ENCODE measurements at regions not wholly inside any gene's neighbourhood (a gene's known extent, or its start where the extent isn't known, plus 50 kb on each side); places are given as distances from the start of the nearest gene placed in this dataset.
A peak's percentile ranks its signal among the peaks of the same experiment; 100 is the strongest.
"Not testable (repeated sequence)": the region's sequence is repeated elsewhere in the genome, so short reads cannot be mapped to it uniquely, and the experiment has no call there.

DNA sequence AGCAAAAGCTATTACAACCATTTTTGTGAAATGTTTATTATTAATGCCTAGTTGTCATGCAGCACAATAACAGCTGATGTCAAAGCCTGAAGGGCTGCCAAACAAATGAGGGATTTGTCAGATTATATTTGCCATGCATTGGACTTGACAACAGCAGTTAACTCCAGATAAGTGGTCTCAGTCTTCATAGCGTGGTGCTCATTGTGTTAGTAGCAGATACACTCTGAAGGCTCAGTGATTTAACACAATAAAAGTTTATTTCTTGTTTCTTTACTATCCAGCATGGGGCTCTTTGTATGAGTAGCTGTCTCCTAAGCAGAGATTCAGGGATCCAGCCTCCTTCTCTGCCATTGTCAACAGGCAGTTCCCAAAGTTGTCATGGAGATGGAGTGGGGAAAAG, 76.0 kb upstream of the PTGFRN start:
- H3K36me3 ChIP-seq (ENCODE audit: control insufficient read depth in 2 of 2, insufficient read depth in 2 of 2, low read length in 2 of 2) = no peaks in the 10 kb centered on the region
- no peaks in the 10 kb centered on the region for H3K9me3 ChIP-seq (ENCODE audit: control insufficient read depth in 2 of 2, low read length in 2 of 2)
- H3K27ac ChIP-seq (ENCODE audit: low read length) = no peak overlapping the region
- no peaks in the 10 kb centered on the region for H3K27me3 ChIP-seq (ENCODE audit: control insufficient read depth in 1 of 2, insufficient read depth in 2 of 2, low read length in 2 of 2)
- no peak overlapping the region for H3K9ac ChIP-seq (ENCODE audit: low read length in 2 of 2)
- no peak overlapping the region for H3K4me3 ChIP-seq (ENCODE audit: low read length in 2 of 2)
- no peaks in the 10 kb centered on the region for H3K4me1 ChIP-seq (ENCODE audit: control insufficient read depth, insufficient read depth, low read length)

- Histone ChIP-seq H3K9me3 (ENCODE audit: control insufficient read depth in 2 of 2, low read length in 2 of 2) (no peaks in the 10 kb centered on the region), H3K4me1 (ENCODE audit: control insufficient read depth, insufficient read depth, low read length) (no peaks in the 10 kb centered on the region), H3K27me3 (ENCODE audit: control insufficient read depth in 1 of 2, insufficient read depth in 2 of 2, low read length in 2 of 2) (no peaks in the 10 kb centered on the region), H3K9ac (ENCODE audit: low read length in 2 of 2) (no peak overlapping the region), H3K27ac (ENCODE audit: low read length) (no peak overlapping the region), H3K36me3 (ENCODE audit: control insufficient read depth in 2 of 2, insufficient read depth in 2 of 2, low read length in 2 of 2) (no peaks in the 10 kb centered on the region), H3K4me3 (ENCODE audit: low read length in 2 of 2) (no peak overlapping the region)
Measured at GRCh38 chr1:116834595-116834994, 75.1 kb upstream of the PTGFRN start.

- H3K27me3 ChIP-seq (ENCODE audit: control insufficient read depth in 1 of 2, insufficient read depth in 2 of 2, low read length in 2 of 2) = no peaks in the 10 kb centered on the region
- H3K4me3 ChIP-seq (ENCODE audit: low read length in 2 of 2) = no peak overlapping the region
- H3K27ac ChIP-seq (ENCODE audit: low read length) = no peak overlapping the region
- no peaks in the 10 kb centered on the region for H3K9me3 ChIP-seq (ENCODE audit: control insufficient read depth in 2 of 2, low read length in 2 of 2)
- no peaks in the 10 kb centered on the region for H3K36me3 ChIP-seq (ENCODE audit: control insufficient read depth in 2 of 2, insufficient read depth in 2 of 2, low read length in 2 of 2)
- no peaks in the 10 kb centered on the region for H3K4me1 ChIP-seq (ENCODE audit: control insufficient read depth, insufficient read depth, low read length)
- H3K9ac ChIP-seq (ENCODE audit: low read length in 2 of 2) = no peak overlapping the region
Measured at GRCh38 chr1:116835161-116835560, 74.6 kb upstream of the PTGFRN start.

DNA sequence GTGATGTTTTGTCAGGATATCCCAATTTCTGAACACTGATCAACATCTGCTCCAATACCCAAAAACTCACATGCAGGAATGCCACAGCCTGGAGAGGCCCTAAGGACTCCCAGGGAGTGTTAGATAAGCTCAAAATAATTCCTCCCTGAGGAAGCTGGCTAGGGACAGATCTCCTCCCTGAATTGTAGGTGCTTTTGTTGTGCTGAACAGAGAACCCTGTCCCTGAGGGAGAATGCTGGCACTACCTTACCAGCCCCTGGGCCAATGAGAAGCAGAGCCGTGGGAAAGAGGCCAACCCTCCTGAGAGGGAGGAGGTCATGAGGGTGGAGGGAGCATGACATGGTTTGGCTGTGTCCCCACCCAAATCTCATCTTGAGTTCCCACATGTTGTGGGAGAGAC, 73.6 kb upstream of the PTGFRN start:
- no peaks in the 10 kb centered on the region for H3K27me3 ChIP-seq (ENCODE audit: control insufficient read depth in 1 of 2, insufficient read depth in 2 of 2, low read length in 2 of 2)
- no peak overlapping the region for H3K4me3 ChIP-seq (ENCODE audit: low read length in 2 of 2)
- H3K36me3 ChIP-seq (ENCODE audit: control insufficient read depth in 2 of 2, insufficient read depth in 2 of 2, low read length in 2 of 2) = no peaks in the 10 kb centered on the region
- H3K9me3 ChIP-seq (ENCODE audit: control insufficient read depth in 2 of 2, low read length in 2 of 2) = no peaks in the 10 kb centered on the region
- no peak overlapping the region for H3K27ac ChIP-seq (ENCODE audit: low read length)
- no peaks in the 10 kb centered on the region for H3K4me1 ChIP-seq (ENCODE audit: control insufficient read depth, insufficient read depth, low read length)
- no peak overlapping the region for H3K9ac ChIP-seq (ENCODE audit: low read length in 2 of 2)

DNA sequence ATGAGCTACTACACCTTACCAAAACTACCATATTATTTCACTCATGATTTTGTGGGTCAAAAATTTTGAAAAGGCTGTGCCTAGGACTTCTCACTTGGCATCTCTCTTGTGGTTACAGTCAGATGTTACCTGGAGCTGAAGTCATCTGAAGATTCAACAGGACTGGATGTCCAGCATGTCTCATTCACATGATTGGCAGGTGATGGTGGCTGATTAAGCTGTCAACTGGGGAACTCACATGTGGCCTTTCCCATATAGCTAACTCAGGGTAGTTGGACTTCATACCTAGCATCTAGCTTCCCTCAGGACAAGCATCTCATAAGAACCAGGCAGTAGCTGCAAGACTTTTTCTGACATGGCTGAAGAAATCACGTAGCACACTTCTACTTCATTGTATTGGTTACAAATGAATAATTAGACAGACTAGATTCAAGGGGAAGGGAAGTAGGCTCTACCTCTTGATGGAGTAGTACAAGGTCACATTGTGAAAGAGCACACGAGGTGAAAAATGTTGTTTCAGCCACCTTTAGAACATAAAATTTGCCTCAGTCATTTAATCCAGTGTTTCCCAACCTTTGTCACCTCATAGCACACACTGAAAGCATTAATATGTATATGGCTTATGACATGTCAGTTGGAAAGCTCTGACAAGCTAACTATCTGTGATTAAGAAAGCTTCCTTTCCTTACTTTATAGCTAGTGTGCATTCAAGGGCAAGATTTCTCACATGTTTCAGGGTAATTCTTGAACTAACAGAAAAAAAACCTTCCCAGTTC, 68.0 kb upstream of the PTGFRN start:
- H3K27ac ChIP-seq (ENCODE audit: low read length) = no peak overlapping the region
- no peak overlapping the region for H3K9ac ChIP-seq (ENCODE audit: low read length in 2 of 2)
- H3K4me3 ChIP-seq (ENCODE audit: low read length in 2 of 2) = no peak overlapping the region
- H3K27me3 ChIP-seq (ENCODE audit: control insufficient read depth in 1 of 2, insufficient read depth in 2 of 2, low read length in 2 of 2) = no peaks in the 10 kb centered on the region
- no peaks in the 10 kb centered on the region for H3K36me3 ChIP-seq (ENCODE audit: control insufficient read depth in 2 of 2, insufficient read depth in 2 of 2, low read length in 2 of 2)
- no peaks in the 10 kb centered on the region for H3K4me1 ChIP-seq (ENCODE audit: control insufficient read depth, insufficient read depth, low read length)
- no peaks in the 10 kb centered on the region for H3K9me3 ChIP-seq (ENCODE audit: control insufficient read depth in 2 of 2, low read length in 2 of 2)

DNA sequence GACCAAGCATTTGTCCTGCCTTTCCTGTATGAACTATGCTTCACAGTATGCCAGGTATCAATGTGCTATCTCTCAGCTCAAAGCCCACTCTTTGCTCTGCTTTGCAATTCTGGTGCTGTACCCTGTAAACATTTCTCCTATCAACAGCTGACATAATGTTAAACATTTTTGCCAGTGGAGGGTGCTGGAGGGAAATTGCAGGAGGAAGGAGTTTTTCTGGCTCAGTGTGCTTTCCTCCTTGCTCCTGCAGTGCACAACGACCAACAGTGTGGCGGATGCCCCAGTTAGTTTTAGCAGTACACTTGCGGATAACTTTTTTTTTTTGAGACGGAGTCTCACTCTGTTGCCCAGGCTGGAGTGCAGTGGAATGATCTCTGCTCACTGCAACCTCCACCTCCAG, 67.1 kb upstream of the PTGFRN start:
- no peak overlapping the region for H3K9ac ChIP-seq (ENCODE audit: low read length in 2 of 2)
- no peaks in the 10 kb centered on the region for H3K9me3 ChIP-seq (ENCODE audit: control insufficient read depth in 2 of 2, low read length in 2 of 2)
- peaks cover 2% of the 10 kb centered on the region for H3K4me1 ChIP-seq (ENCODE audit: control insufficient read depth, insufficient read depth, low read length)

DNA sequence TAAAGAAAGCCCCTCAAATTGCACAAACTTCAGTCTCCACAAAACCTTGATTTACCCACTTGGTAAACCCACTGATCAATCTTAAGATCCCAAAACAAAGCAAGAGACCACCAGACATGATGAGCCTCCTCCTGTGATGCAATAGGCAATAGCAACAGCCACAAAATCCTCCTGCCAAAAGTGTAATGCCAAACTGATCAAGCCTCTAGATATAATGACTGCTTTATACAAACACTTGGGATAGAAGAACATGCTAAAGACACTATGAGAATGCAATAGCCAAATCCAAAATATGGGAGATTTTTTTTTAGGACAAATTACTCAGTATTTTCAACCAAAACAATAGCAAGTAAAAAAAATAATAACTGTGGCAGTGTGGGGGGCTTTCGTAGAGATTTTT, 64.9 kb upstream of the PTGFRN start:
- no peak overlapping the region for H3K9ac ChIP-seq (ENCODE audit: low read length in 2 of 2)
- H3K4me1 ChIP-seq (ENCODE audit: control insufficient read depth, insufficient read depth, low read length) = peaks cover 5% of the 10 kb centered on the region
- H3K36me3 ChIP-seq (ENCODE audit: control insufficient read depth in 2 of 2, insufficient read depth in 2 of 2, low read length in 2 of 2) = no peaks in the 10 kb centered on the region
- H3K27ac ChIP-seq (ENCODE audit: low read length) = no peak overlapping the region
- H3K27me3 ChIP-seq (ENCODE audit: control insufficient read depth in 1 of 2, insufficient read depth in 2 of 2, low read length in 2 of 2) = no peaks in the 10 kb centered on the region
- H3K4me3 ChIP-seq (ENCODE audit: low read length in 2 of 2) = no peak overlapping the region
- no peaks in the 10 kb centered on the region for H3K9me3 ChIP-seq (ENCODE audit: control insufficient read depth in 2 of 2, low read length in 2 of 2)

More for the DNA sequence above, 67.1 kb upstream of the PTGFRN start:
- H3K4me3 ChIP-seq (ENCODE audit: low read length in 2 of 2) = no peak overlapping the region
- H3K27ac ChIP-seq (ENCODE audit: low read length) = no peak overlapping the region
- H3K36me3 ChIP-seq (ENCODE audit: control insufficient read depth in 2 of 2, insufficient read depth in 2 of 2, low read length in 2 of 2) = no peaks in the 10 kb centered on the region
- H3K27me3 ChIP-seq (ENCODE audit: control insufficient read depth in 1 of 2, insufficient read depth in 2 of 2, low read length in 2 of 2) = no peaks in the 10 kb centered on the region

DNA sequence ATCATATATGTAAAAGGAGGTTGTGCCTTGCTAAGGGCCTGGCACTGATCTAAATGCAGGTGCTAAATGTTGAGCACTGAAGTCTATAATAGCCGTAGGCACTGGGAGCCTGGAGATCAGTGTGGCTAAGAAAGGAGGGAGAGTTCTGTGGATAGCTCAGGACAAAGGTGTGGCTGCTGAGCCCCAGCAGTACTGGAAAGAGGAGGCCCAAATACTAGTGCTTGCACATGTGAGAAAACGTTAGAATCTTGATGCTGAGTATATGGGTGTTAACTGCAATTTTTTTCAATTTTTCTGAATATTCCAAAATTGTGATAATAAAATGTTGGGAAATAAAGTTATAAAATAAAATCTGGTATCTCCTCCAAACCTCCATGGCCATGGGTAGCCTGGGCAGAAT, 62.5 kb upstream of the PTGFRN start:
- H3K4me3 ChIP-seq (ENCODE audit: low read length in 2 of 2) = peak overlapping the region in 1 of 2 donors; percentile 35
- H3K27me3 ChIP-seq (ENCODE audit: control insufficient read depth in 1 of 2, insufficient read depth in 2 of 2, low read length in 2 of 2) = no peaks in the 10 kb centered on the region
- H3K27ac ChIP-seq (ENCODE audit: low read length) = no peak overlapping the region
- H3K36me3 ChIP-seq (ENCODE audit: control insufficient read depth in 2 of 2, insufficient read depth in 2 of 2, low read length in 2 of 2) = no peaks in the 10 kb centered on the region
- no peak overlapping the region for H3K9ac ChIP-seq (ENCODE audit: low read length in 2 of 2)
- peaks cover 5% of the 10 kb centered on the region for H3K4me1 ChIP-seq (ENCODE audit: control insufficient read depth, insufficient read depth, low read length)
- no peaks in the 10 kb centered on the region for H3K9me3 ChIP-seq (ENCODE audit: control insufficient read depth in 2 of 2, low read length in 2 of 2)

DNA sequence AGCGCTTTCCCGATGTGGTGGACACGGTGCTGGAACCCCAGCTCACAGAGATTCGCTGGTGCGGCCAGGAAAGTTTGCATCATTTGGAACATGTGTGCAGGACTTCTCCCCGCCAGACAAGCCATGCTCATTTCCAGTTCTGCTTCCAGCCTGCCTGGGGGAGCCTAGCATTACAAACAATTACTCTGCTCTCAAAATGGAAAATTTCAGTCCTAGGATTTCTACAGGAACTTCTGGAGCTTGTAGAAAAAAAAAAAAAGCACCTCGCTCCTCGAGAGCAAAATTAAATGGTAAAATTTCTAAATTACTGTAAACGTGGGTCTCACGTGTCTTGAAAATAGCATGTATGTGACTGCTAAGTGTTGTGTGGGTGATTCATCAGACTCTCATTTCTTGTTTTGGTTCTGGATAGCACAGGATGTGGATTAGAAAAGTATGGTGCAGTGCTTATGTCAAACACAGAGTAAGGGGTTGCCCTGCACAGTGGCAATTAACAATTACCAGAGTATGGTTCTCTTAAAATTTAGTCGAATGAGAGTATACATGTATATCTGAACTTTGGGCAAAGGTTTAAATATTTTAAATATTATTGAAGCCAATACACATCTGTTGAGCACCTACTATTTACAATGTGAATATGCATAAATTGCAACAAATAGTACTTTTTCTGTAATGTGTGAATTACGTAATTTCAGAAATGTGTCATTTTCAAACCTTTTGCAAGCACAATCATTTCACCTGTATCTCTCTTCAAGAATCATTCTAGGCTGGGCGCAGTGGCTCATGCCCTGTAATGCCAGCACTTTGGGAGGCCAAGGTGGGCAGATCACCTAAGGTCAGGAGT, 61.8 kb upstream of the PTGFRN start:
- Histone ChIP-seq H3K9ac (ENCODE audit: low read length in 2 of 2) (no peak overlapping the region), H3K27ac (ENCODE audit: low read length) (no peak overlapping the region), H3K4me3 (ENCODE audit: low read length in 2 of 2) (peak overlapping the region in 1 of 2 donors; percentile 35), H3K4me1 (ENCODE audit: control insufficient read depth, insufficient read depth, low read length) (peaks cover 5% of the 10 kb centered on the region), H3K36me3 (ENCODE audit: control insufficient read depth in 2 of 2, insufficient read depth in 2 of 2, low read length in 2 of 2) (no peaks in the 10 kb centered on the region), H3K9me3 (ENCODE audit: control insufficient read depth in 2 of 2, low read length in 2 of 2) (no peaks in the 10 kb centered on the region), H3K27me3 (ENCODE audit: control insufficient read depth in 1 of 2, insufficient read depth in 2 of 2, low read length in 2 of 2) (no peaks in the 10 kb centered on the region)

DNA sequence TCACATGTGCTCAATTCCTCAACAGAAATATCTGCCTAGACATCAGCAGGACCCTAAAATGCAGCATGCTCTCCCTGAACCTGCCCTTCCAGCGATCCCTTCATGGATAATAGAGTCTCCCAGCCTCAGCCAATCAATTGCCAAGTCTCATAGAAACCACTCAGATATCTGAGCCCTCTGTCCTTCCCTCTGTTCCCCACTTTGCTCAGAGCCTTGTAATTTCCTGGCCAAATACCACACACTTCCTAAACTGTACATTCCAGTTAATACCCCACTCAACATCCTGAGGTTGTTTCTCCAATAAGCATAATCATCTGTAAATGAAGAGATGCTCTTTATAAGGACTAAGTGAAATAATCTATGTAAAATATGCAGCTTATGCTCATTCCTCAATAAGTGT, 59.3 kb upstream of the PTGFRN start:
- H3K4me1 ChIP-seq (ENCODE audit: control insufficient read depth, insufficient read depth, low read length) = peaks cover 19% of the 10 kb centered on the region
- H3K27me3 ChIP-seq (ENCODE audit: control insufficient read depth in 1 of 2, insufficient read depth in 2 of 2, low read length in 2 of 2) = no peaks in the 10 kb centered on the region
- H3K4me3 ChIP-seq (ENCODE audit: low read length in 2 of 2) = no peak overlapping the region
- H3K9me3 ChIP-seq (ENCODE audit: control insufficient read depth in 2 of 2, low read length in 2 of 2) = no peaks in the 10 kb centered on the region
- no peak overlapping the region for H3K27ac ChIP-seq (ENCODE audit: low read length)
- H3K36me3 ChIP-seq (ENCODE audit: control insufficient read depth in 2 of 2, insufficient read depth in 2 of 2, low read length in 2 of 2) = no peaks in the 10 kb centered on the region
- no peak overlapping the region for H3K9ac ChIP-seq (ENCODE audit: low read length in 2 of 2)

DNA sequence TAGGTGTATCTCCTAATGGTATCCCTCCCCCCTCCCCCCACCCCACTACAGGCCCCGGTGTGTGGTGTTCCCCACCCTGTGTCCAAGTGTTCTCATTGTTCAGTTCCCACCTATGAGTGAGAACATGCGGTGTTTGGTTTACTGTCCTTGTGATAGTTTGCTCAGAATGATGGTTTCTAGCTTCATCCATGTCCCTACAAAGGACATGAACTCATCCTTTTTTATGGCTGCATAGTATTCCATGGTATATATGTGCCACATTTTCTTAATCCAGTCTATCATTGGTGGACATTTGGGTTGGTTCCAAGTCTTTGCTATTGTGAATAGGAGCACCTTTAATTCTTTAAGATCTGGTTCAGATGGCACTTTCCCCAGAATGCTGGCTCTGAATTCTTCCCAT, 58.5 kb upstream of the PTGFRN start:
- not testable (repeated sequence) for H3K27me3 ChIP-seq (ENCODE audit: control insufficient read depth in 1 of 2, insufficient read depth in 2 of 2, low read length in 2 of 2); H3K4me3 ChIP-seq (ENCODE audit: low read length in 2 of 2); H3K27ac ChIP-seq (ENCODE audit: low read length); H3K36me3 ChIP-seq (ENCODE audit: control insufficient read depth in 2 of 2, insufficient read depth in 2 of 2, low read length in 2 of 2); H3K9ac ChIP-seq (ENCODE audit: low read length in 2 of 2); H3K9me3 ChIP-seq (ENCODE audit: control insufficient read depth in 2 of 2, low read length in 2 of 2)
- peaks cover 26% of the 10 kb centered on the region for H3K4me1 ChIP-seq (ENCODE audit: control insufficient read depth, insufficient read depth, low read length)

All from stomach smooth muscle (tissue), 2 donors.